ENCODE measurements at regions not wholly inside any gene's neighbourhood (a gene's known extent, or its start where the extent isn't known, plus 50 kb on each side); places are given as distances from the start of the nearest gene placed in this dataset.
"Not testable (repeated sequence)": the region's sequence is repeated elsewhere in the genome, so short reads cannot be mapped to it uniquely, and the experiment has no call there.

DNA sequence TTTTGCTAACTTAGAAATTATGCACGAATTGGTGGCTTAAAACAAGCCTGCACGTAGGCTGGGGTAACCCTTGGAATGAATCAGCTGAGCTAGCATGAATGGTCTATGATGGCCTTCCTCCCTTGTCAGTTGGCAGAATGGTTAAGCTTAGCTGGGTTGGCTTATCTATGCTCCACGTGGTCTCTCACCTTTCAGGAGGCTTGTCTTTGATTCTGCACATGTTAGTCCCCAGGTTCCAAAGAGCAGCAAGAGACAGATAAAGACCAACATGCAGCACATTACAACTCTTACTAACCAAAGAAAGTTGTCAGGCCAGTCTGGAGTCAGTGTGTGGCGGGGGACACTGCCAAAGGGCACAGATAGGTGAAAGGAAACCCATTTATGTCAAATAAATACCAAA, 700.9 kb upstream of the SYT4 start:
- H3K27me3 Mint-ChIP-seq (ENCODE audit: unreplicated experiment), result peaks cover 2% of the 10 kb centered on the region
- H3K4me3 Mint-ChIP-seq (ENCODE audit: unreplicated experiment), result no peak overlapping the region
- peaks cover 1% of the 10 kb centered on the region for H3K4me1 Mint-ChIP-seq (ENCODE audit: low read depth, unreplicated experiment)
- DNase-seq, result no peak
- H3K9me3 Mint-ChIP-seq (ENCODE audit: unreplicated experiment), result no peaks in the 10 kb centered on the region
- no peak for TF ChIP-seq CTCF (IDR thresholded peaks at IDR 0.05; ENCODE audit: partially characterized antibody, unreplicated experiment)
- no peak overlapping the region for H3K27ac Mint-ChIP-seq (ENCODE audit: unreplicated experiment)
- no peaks in the 10 kb centered on the region for H3K36me3 Mint-ChIP-seq (ENCODE audit: unreplicated experiment)

- TF ChIP-seq CTCF (IDR thresholded peaks at IDR 0.05; ENCODE audit: partially characterized antibody, unreplicated experiment), result no peak
- H3K36me3 Mint-ChIP-seq (ENCODE audit: unreplicated experiment), result peaks cover 3% of the 10 kb centered on the region
- no peaks in the 10 kb centered on the region for H3K4me1 Mint-ChIP-seq (ENCODE audit: low read depth, unreplicated experiment)
- H3K4me3 Mint-ChIP-seq (ENCODE audit: unreplicated experiment), result no peak overlapping the region
- no peak for DNase-seq
- peaks cover 2% of the 10 kb centered on the region for H3K27me3 Mint-ChIP-seq (ENCODE audit: unreplicated experiment)
- peaks cover 3% of the 10 kb centered on the region for H3K9me3 Mint-ChIP-seq (ENCODE audit: unreplicated experiment)
- no peak overlapping the region for H3K27ac Mint-ChIP-seq (ENCODE audit: unreplicated experiment)
Observed at GRCh38 chr18:43982582-43982981, 698.1 kb upstream of the SETBP1 start.

DNA sequence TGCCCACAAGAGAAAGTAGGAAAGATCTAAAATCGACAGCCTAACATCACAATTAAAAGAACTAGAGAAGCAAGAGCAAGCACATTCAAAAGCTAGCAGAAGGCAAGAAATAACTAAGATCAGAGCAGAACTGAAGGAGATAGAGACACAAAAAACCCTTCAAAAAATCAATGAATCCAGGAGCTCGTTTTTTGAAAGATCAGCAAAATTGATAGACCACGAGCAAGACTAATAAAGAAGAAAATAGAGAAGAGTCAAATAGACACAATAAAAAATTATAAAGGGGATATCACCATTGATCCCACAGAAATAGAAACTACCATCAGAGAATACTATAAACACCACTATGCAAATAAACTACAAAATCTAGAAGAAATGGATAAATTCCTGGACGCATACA, 693.6 kb upstream of the SETBP1 start:
- not testable (repeated sequence) for H3K36me3 Mint-ChIP-seq (ENCODE audit: unreplicated experiment); H3K9me3 Mint-ChIP-seq (ENCODE audit: unreplicated experiment)

GRCh38 chr18:43992741-43993140, 687.9 kb upstream of the SETBP1 start:
- no peak for TF ChIP-seq CTCF (IDR thresholded peaks at IDR 0.05; ENCODE audit: partially characterized antibody, unreplicated experiment)
- H3K27me3 Mint-ChIP-seq (ENCODE audit: unreplicated experiment), result no peaks in the 10 kb centered on the region
- no peaks in the 10 kb centered on the region for H3K4me1 Mint-ChIP-seq (ENCODE audit: low read depth, unreplicated experiment)
- peaks cover 3% of the 10 kb centered on the region for H3K9me3 Mint-ChIP-seq (ENCODE audit: unreplicated experiment)
- DNase-seq, result no peak
- no peaks in the 10 kb centered on the region for H3K36me3 Mint-ChIP-seq (ENCODE audit: unreplicated experiment)
- no peak overlapping the region for H3K27ac Mint-ChIP-seq (ENCODE audit: unreplicated experiment)
- H3K4me3 Mint-ChIP-seq (ENCODE audit: unreplicated experiment), result no peak overlapping the region

More for the DNA sequence above, 693.6 kb upstream of the SETBP1 start:
- not testable (repeated sequence) for H3K27me3 Mint-ChIP-seq (ENCODE audit: unreplicated experiment); H3K4me3 Mint-ChIP-seq (ENCODE audit: unreplicated experiment); H3K4me1 Mint-ChIP-seq (ENCODE audit: low read depth, unreplicated experiment); H3K27ac Mint-ChIP-seq (ENCODE audit: unreplicated experiment); DNase-seq

GRCh38 chr18:43994381-43994780, 686.3 kb upstream of the SETBP1 start:
- no peaks in the 10 kb centered on the region for H3K36me3 Mint-ChIP-seq (ENCODE audit: unreplicated experiment)
- no peak overlapping the region for H3K27ac Mint-ChIP-seq (ENCODE audit: unreplicated experiment)

More at GRCh38 chr18:43994381-43994780, 686.3 kb upstream of the SETBP1 start:
- Mint-ChIP-seq H3K9me3 (ENCODE audit: unreplicated experiment) (no peaks in the 10 kb centered on the region), H3K27me3 (ENCODE audit: unreplicated experiment) (no peaks in the 10 kb centered on the region), H3K4me1 (ENCODE audit: low read depth, unreplicated experiment) (no peaks in the 10 kb centered on the region), H3K4me3 (ENCODE audit: unreplicated experiment) (no peak overlapping the region)
- no peak for TF ChIP-seq CTCF (IDR thresholded peaks at IDR 0.05; ENCODE audit: partially characterized antibody, unreplicated experiment)
- DNase-seq, result no peak

Measured in glutamatergic neuron (in vitro differentiated cells).